H9 (cell line): ENCODE measurements at regions not wholly inside any gene's neighbourhood (a gene's known extent, or its start where the extent isn't known, plus 50 kb on each side); places are given as distances from the start of the nearest gene placed in this dataset.
"Not testable (repeated sequence)": the region's sequence is repeated elsewhere in the genome, so short reads cannot be mapped to it uniquely, and the experiment has no call there.

Experiments used
- DNase-seq: peaks from one replicate; pipeline ENCODE4 v3.0.0-alpha.2; 2017
- H2AFZ ChIP-seq: one replicate; pipeline ENCODE4 v1.6.1; 2013; ENCODE audit warnings: mild to moderate bottlenecking, low read length, control low read depth, moderate library complexity
- H2AK5ac ChIP-seq: 2 replicates; pipeline ENCODE4 v1.6.1; 2013; ENCODE audit warnings: low read length, control low read depth, mixed read lengths; ENCODE audit not compliant: insufficient read length
- H2BK120ac ChIP-seq: one replicate; pipeline ENCODE4 v1.6.1; 2013; ENCODE audit warnings: low read depth, mild to moderate bottlenecking, low read length, control low read depth, inconsistent platforms; ENCODE audit not compliant: poor library complexity, severe bottlenecking
- H2BK12ac ChIP-seq: 2 replicates; pipeline ENCODE4 v1.6.1; 2013; ENCODE audit warnings: low read length, control low read depth, mixed read lengths, low read depth; ENCODE audit not compliant: insufficient read length
- H2BK15ac ChIP-seq: 2 replicates; pipeline ENCODE4 v1.6.1; 2013; ENCODE audit warnings: low read depth, low read length, control low read depth
- H2BK20ac ChIP-seq: one replicate; pipeline ENCODE4 v1.6.1; 2013; ENCODE audit warnings: low read depth, mild to moderate bottlenecking, low read length, control low read depth, inconsistent platforms; ENCODE audit not compliant: poor library complexity, severe bottlenecking
- H2BK5ac ChIP-seq: 2 replicates; pipeline ENCODE4 v1.6.1; 2013; ENCODE audit warnings: low read length, control low read depth, mixed read lengths; ENCODE audit not compliant: insufficient read length
- H3K14ac ChIP-seq: 2 replicates; pipeline ENCODE4 v1.6.1; 2013; ENCODE audit warnings: low read length, control low read depth; ENCODE audit not compliant: insufficient read depth
- H3K18ac ChIP-seq: 2 replicates; pipeline ENCODE4 v1.6.1; 2013; ENCODE audit warnings: low read depth, mild to moderate bottlenecking, mixed read lengths, low read length, control low read depth; ENCODE audit not compliant: insufficient read length
- H3K23ac ChIP-seq: 2 replicates; pipeline ENCODE4 v1.6.1; 2013; ENCODE audit warnings: low read length, control low read depth, mixed read lengths, low read depth; ENCODE audit not compliant: insufficient read length
- H3K23me2 ChIP-seq: 2 replicates; pipeline ENCODE4 v1.6.1; 2013; ENCODE audit warnings: low read depth, mild to moderate bottlenecking, mixed read lengths, low read length, control low read depth; ENCODE audit not compliant: insufficient read length, poor library complexity, severe bottlenecking
- H3K27ac ChIP-seq: 2 replicates; pipeline ENCODE4 v1.5.1; 2013; ENCODE audit warnings: low read length, control low read depth, mixed read lengths, low read depth; ENCODE audit not compliant: insufficient read length
- H3K27me3 ChIP-seq: 2 replicates; pipeline ENCODE4 v1.6.1; 2013; ENCODE audit warnings: low read length, control low read depth, inconsistent platforms; ENCODE audit not compliant: insufficient read depth
- H3K4ac ChIP-seq: 2 replicates; pipeline ENCODE4 v1.6.1; 2013; ENCODE audit warnings: low read depth, mild to moderate bottlenecking, control low read depth, inconsistent platforms, low read length, moderate library complexity
- H3K4me1 ChIP-seq: 2 replicates; pipeline ENCODE4 v1.6.1; 2013; ENCODE audit warnings: low read length, control low read depth, inconsistent platforms; ENCODE audit not compliant: insufficient read depth
- H3K4me2 ChIP-seq: 2 replicates; pipeline ENCODE4 v1.6.1; 2013; ENCODE audit warnings: low read length, control low read depth, mixed read lengths; ENCODE audit not compliant: insufficient read length, insufficient read depth
- H3K56ac ChIP-seq: 2 replicates; pipeline ENCODE4 v1.6.1; 2013; ENCODE audit warnings: low read depth, mild to moderate bottlenecking, mixed read lengths, low read length, control low read depth; ENCODE audit not compliant: insufficient read length
- H3K79me1 ChIP-seq: 2 replicates; pipeline ENCODE4 v1.6.1; 2013; ENCODE audit warnings: low read depth, mild to moderate bottlenecking, moderate library complexity, low read length, control low read depth, inconsistent platforms; ENCODE audit not compliant: insufficient read depth, poor library complexity, severe bottlenecking
- H3K79me2 ChIP-seq: 2 replicates; pipeline ENCODE4 v1.6.1; 2013; ENCODE audit warnings: low read length, control low read depth, inconsistent platforms; ENCODE audit not compliant: insufficient read depth
- H3K9ac ChIP-seq: 2 replicates; pipeline ENCODE4 v1.6.1; 2013; ENCODE audit warnings: low read length, control low read depth, mixed read lengths; ENCODE audit not compliant: insufficient read length; ENCODE audit errors: extremely low read depth
- H3K9me3 ChIP-seq: one replicate; pipeline ENCODE4 v1.6.1; 2013; ENCODE audit warnings: low read depth, low read length, inconsistent platforms; ENCODE audit not compliant: control insufficient read depth
- H3T11ph ChIP-seq: one replicate; pipeline ENCODE4 v1.6.1; 2013; ENCODE audit warnings: mild to moderate bottlenecking, low read length, control low read depth, inconsistent platforms
- H4K20me1 ChIP-seq: one replicate; pipeline ENCODE4 v1.6.1; 2013; ENCODE audit not compliant: control insufficient read depth, insufficient read length, insufficient read depth
- H4K5ac ChIP-seq: 2 replicates; pipeline ENCODE4 v1.6.1; 2013; ENCODE audit warnings: low read depth, mild to moderate bottlenecking, mixed read lengths, low read length, control low read depth; ENCODE audit not compliant: insufficient read length
- H4K8ac ChIP-seq: replicated peaks from 2 replicates; pipeline ENCODE4 v1.6.1; 2013; ENCODE audit warnings: low read length, control low read depth, mixed read lengths, low read depth; ENCODE audit not compliant: insufficient read length
- H4K91ac ChIP-seq: 2 replicates; pipeline ENCODE4 v1.6.1; 2013; ENCODE audit warnings: low read depth, mild to moderate bottlenecking, moderate library complexity, mixed read lengths, low read length, control low read depth; ENCODE audit not compliant: insufficient read length
- H3K27ac Mint-ChIP-seq, 3 experiments: 2 replicates in 2 of 3; 3 replicates in 1 of 3; pipeline ENCODE4 v1.8.0; 2020 to 2021; ENCODE audit warnings: mixed read lengths in 3 of 3, mild to moderate bottlenecking in 1 of 3, moderate library complexity in 1 of 3
- H3K27me3 Mint-ChIP-seq: 2 replicates; pipeline ENCODE4 v1.8.0; 2021; ENCODE audit warnings: low read depth, mild to moderate bottlenecking, moderate library complexity, mixed read lengths
- H3K36me3 Mint-ChIP-seq, 3 experiments: 2 replicates in 2 of 3; 3 replicates in 1 of 3; pipeline ENCODE4 v1.8.0; 2020 to 2021; ENCODE audit warnings: low read depth in 3 of 3, mixed read lengths in 3 of 3; ENCODE audit not compliant: insufficient read depth in 1 of 3
- H3K4me1 Mint-ChIP-seq, 2 experiments: 2 replicates each; pipeline ENCODE4 v1.8.0; 2020; ENCODE audit warnings: mixed read lengths in 2 of 2
- H3K4me3 Mint-ChIP-seq, 2 experiments: 2 replicates in 1 of 2; 3 replicates in 1 of 2; pipeline ENCODE4 v1.8.0; 2020 to 2021; ENCODE audit warnings: mild to moderate bottlenecking in 2 of 2, mixed read lengths in 2 of 2, moderate library complexity in 1 of 2
- H3K9me3 Mint-ChIP-seq, 2 experiments: 2 replicates in 1 of 2; 3 replicates in 1 of 2; pipeline ENCODE4 v1.8.0; 2020; ENCODE audit warnings: mild to moderate bottlenecking in 2 of 2, mixed read lengths in 2 of 2, moderate library complexity in 1 of 2
- WGBS: extraction: QIAGEN DNeasy Blood & Tissue Kit; methylation state at CpG from one replicate; pipeline ENCODE4 v1.1.7; 2013; ENCODE audit warnings: missing lambda C conversion rate, low lambda C conversion rate, mixed read lengths; ENCODE audit not compliant: insufficient read length; ENCODE audit errors: extremely low coverage; 5-methylcytosine and 5-hydroxymethylcytosine counted together

GRCh38 chr4:15179842-15180241 is 177.6 kb downstream of the CPEB2 start:
- not testable (repeated sequence) for H4K5ac ChIP-seq, H3K4ac ChIP-seq, H3K79me2 ChIP-seq, H3K4me1 Mint-ChIP-seq, H3K9me3 ChIP-seq, H3K79me1 ChIP-seq, H3K27ac Mint-ChIP-seq, H2BK5ac ChIP-seq, H4K8ac ChIP-seq, H2BK12ac ChIP-seq, H3K14ac ChIP-seq, H3K27ac ChIP-seq, H2BK20ac ChIP-seq, H3K27me3 ChIP-seq, H3K4me3 Mint-ChIP-seq, H3K56ac ChIP-seq, H3K23ac ChIP-seq, H3K9ac ChIP-seq, DNase-seq, H3K36me3 Mint-ChIP-seq, H3K27me3 Mint-ChIP-seq, H3K23me2 ChIP-seq, H2AK5ac ChIP-seq, H2BK15ac ChIP-seq, H3K9me3 Mint-ChIP-seq, H3K4me2 ChIP-seq, H2AFZ ChIP-seq, H4K91ac ChIP-seq, H3T11ph ChIP-seq, H3K18ac ChIP-seq, H4K20me1 ChIP-seq, H2BK120ac ChIP-seq, H3K4me1 ChIP-seq
- no CpG with 5 or more reads among the region's 2 CpGs for WGBS
